ENCODE measurements at regions not wholly inside any gene's neighbourhood (a gene's known extent, or its start where the extent isn't known, plus 50 kb on each side); places are given as distances from the start of the nearest gene placed in this dataset.
A peak's percentile ranks its signal among the peaks of the same experiment; 100 is the strongest.

DNA sequence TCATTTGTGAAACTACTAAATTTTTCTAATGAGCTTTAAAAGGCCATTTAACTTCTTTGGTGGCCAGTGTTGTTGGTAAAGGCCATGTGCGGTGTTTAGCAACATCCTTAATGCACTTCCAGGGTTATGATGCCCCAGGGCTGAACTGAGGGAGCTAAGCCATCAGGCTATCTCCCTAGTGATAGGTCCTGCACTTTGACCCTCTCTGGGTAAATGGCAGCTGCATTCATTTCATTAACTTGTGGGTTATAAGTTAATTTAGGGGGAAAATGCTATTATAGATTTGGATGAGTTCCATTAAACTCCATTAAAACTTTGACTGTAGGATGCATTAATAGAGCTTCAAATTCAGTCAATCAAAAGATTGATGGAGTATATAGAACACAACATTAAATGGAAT is 366.7 kb upstream of the ZNF717 start:
- ATAC-seq: no peak
- no peak for TF ChIP-seq ZFP3 (CRISPR knock-in tag; IDR thresholded peaks at IDR 0.05)
- TF ChIP-seq, protein P1, sequence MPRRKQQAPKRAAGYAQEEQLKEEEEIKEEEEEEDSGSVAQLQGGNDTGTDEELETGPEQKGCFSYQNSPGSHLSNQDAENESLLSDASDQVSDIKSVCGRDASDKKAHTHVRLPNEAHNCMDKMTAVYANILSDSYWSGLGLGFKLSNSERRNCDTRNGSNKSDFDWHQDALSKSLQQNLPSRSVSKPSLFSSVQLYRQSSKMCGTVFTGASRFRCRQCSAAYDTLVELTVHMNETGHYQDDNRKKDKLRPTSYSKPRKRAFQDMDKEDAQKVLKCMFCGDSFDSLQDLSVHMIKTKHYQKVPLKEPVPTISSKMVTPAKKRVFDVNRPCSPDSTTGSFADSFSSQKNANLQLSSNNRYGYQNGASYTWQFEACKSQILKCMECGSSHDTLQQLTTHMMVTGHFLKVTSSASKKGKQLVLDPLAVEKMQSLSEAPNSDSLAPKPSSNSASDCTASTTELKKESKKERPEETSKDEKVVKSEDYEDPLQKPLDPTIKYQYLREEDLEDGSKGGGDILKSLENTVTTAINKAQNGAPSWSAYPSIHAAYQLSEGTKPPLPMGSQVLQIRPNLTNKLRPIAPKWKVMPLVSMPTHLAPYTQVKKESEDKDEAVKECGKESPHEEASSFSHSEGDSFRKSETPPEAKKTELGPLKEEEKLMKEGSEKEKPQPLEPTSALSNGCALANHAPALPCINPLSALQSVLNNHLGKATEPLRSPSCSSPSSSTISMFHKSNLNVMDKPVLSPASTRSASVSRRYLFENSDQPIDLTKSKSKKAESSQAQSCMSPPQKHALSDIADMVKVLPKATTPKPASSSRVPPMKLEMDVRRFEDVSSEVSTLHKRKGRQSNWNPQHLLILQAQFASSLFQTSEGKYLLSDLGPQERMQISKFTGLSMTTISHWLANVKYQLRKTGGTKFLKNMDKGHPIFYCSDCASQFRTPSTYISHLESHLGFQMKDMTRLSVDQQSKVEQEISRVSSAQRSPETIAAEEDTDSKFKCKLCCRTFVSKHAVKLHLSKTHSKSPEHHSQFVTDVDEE (CRISPR knock-in tag; IDR thresholded peaks at IDR 0.05): peak; percentile 69; the same call in 1 of the 2 replicates
- 0 out of 2 replicates have a peak, but pooled peaks have one; percentile 19 for TF ChIP-seq ISL1 (CRISPR knock-in tag; IDR thresholded peaks at IDR 0.05)
- TF ChIP-seq TCF4 (CRISPR knock-in tag; IDR thresholded peaks at IDR 0.05; ENCODE audit: borderline replicate concordance): peak; percentile 56

DNA sequence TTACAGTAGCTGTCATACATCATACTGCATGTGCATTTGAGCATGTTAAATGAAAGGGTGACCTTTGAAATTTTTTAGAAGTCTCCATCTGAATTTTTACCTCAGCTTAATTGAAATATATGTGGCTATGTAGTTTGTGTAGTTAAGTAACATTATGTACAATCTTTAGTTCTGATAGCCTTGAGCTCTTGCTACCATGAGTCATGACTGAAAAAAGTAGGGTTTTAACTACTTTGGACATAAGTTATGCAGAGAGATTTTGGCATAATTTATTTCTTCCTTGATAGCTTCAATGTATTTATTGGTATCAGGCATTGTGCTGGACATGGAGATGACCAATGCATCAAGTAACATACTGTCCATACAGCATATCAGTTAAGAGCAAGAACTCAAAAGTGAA is 376.5 kb upstream of the ZNF717 start:
- no peak for ATAC-seq
- TF ChIP-seq, protein P2, sequence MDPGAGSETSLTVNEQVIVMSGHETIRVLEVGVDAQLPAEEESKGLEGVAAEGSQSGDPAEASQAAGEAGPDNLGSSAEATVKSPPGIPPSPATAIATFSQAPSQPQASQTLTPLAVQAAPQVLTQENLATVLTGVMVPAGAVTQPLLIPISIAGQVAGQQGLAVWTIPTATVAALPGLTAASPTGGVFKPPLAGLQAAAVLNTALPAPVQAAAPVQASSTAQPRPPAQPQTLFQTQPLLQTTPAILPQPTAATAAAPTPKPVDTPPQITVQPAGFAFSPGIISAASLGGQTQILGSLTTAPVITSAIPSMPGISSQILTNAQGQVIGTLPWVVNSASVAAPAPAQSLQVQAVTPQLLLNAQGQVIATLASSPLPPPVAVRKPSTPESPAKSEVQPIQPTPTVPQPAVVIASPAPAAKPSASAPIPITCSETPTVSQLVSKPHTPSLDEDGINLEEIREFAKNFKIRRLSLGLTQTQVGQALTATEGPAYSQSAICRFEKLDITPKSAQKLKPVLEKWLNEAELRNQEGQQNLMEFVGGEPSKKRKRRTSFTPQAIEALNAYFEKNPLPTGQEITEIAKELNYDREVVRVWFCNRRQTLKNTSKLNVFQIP (CRISPR knock-in tag; IDR thresholded peaks at IDR 0.05; ENCODE audit: borderline replicate concordance, low read depth): no peak
- TF ChIP-seq BACH2 (CRISPR knock-in tag; IDR thresholded peaks at IDR 0.05; ENCODE audit: borderline replicate concordance): no peak
- no peak for TF ChIP-seq CSDC2 (CRISPR knock-in tag; IDR thresholded peaks at IDR 0.05)
- no peak for TF ChIP-seq ZNF565 (CRISPR knock-in tag; conservative IDR thresholded peaks at IDR 0.05; ENCODE audit: low read depth)
- no peak for TF ChIP-seq ZFP30 (CRISPR knock-in tag; IDR thresholded peaks at IDR 0.05)
- TF ChIP-seq, protein P3, sequence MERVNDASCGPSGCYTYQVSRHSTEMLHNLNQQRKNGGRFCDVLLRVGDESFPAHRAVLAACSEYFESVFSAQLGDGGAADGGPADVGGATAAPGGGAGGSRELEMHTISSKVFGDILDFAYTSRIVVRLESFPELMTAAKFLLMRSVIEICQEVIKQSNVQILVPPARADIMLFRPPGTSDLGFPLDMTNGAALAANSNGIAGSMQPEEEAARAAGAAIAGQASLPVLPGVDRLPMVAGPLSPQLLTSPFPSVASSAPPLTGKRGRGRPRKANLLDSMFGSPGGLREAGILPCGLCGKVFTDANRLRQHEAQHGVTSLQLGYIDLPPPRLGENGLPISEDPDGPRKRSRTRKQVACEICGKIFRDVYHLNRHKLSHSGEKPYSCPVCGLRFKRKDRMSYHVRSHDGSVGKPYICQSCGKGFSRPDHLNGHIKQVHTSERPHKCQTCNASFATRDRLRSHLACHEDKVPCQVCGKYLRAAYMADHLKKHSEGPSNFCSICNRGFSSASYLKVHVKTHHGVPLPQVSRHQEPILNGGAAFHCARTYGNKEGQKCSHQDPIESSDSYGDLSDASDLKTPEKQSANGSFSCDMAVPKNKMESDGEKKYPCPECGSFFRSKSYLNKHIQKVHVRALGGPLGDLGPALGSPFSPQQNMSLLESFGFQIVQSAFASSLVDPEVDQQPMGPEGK (CRISPR knock-in tag; IDR thresholded peaks at IDR 0.05; ENCODE audit: borderline replicate concordance): no peak
- TF ChIP-seq ISL1 (CRISPR knock-in tag; IDR thresholded peaks at IDR 0.05): no peak
- no peak for TF ChIP-seq PPARA (CRISPR knock-in tag; IDR thresholded peaks at IDR 0.05; ENCODE audit: borderline replicate concordance)
- TF ChIP-seq OSR1 (CRISPR knock-in tag; IDR thresholded peaks at IDR 0.05): no peak
- TF ChIP-seq ZNF70 (CRISPR knock-in tag; IDR thresholded peaks at IDR 0.05): no peak
- no peak for TF ChIP-seq ARNTL (CRISPR knock-in tag; IDR thresholded peaks at IDR 0.05; ENCODE audit: borderline replicate concordance, low read depth)
- TF ChIP-seq SNAI2 (CRISPR knock-in tag; IDR thresholded peaks at IDR 0.05): no peak
- no peak for TF ChIP-seq TOX (CRISPR knock-in tag; IDR thresholded peaks at IDR 0.05; ENCODE audit: borderline replicate concordance)
- TF ChIP-seq, protein P4, sequence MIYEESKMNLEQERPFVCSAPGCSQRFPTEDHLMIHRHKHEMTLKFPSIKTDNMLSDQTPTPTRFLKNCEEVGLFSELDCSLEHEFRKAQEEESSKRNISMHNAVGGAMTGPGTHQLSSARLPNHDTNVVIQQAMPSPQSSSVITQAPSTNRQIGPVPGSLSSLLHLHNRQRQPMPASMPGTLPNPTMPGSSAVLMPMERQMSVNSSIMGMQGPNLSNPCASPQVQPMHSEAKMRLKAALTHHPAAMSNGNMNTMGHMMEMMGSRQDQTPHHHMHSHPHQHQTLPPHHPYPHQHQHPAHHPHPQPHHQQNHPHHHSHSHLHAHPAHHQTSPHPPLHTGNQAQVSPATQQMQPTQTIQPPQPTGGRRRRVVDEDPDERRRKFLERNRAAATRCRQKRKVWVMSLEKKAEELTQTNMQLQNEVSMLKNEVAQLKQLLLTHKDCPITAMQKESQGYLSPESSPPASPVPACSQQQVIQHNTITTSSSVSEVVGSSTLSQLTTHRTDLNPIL (CRISPR knock-in tag; IDR thresholded peaks at IDR 0.05; ENCODE audit: low read depth): no peak

DNA sequence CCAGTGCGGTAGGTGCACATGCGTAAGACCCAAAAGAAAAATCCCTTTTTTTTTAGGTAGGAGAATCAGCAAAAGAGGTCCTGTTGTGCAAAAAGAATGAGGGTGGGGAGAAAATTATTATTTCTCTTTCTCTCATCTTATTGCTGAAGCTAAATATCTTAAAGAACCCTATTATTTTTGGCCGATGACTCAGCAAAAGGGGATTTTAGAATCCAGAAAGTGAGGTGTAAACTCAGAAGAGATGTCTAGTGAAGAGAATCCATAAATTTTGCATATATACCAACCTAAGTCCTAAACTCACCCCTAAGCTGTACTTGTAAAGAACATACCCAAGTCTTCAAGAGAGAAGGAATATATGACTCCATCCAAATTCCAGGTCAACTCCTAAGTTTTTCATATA is 386.3 kb upstream of the ZNF717 start:
- no peak for ATAC-seq

More for the DNA sequence above, 386.3 kb upstream of the ZNF717 start:
- TF ChIP-seq ZFP30 (CRISPR knock-in tag; IDR thresholded peaks at IDR 0.05): no peak
- no peak for TF ChIP-seq BACH2 (CRISPR knock-in tag; IDR thresholded peaks at IDR 0.05; ENCODE audit: borderline replicate concordance)
- no peak for TF ChIP-seq PPARA (CRISPR knock-in tag; IDR thresholded peaks at IDR 0.05; ENCODE audit: borderline replicate concordance)
- no peak for TF ChIP-seq ZFP3 (CRISPR knock-in tag; IDR thresholded peaks at IDR 0.05)
- no peak for TF ChIP-seq GLIS3 (CRISPR knock-in tag; IDR thresholded peaks at IDR 0.05)
- no peak for TF ChIP-seq TCF4 (CRISPR knock-in tag; IDR thresholded peaks at IDR 0.05; ENCODE audit: borderline replicate concordance)
- TF ChIP-seq, protein P1 (CRISPR knock-in tag; IDR thresholded peaks at IDR 0.05): no peak
- no peak for TF ChIP-seq ZNF565 (CRISPR knock-in tag; conservative IDR thresholded peaks at IDR 0.05; ENCODE audit: low read depth)
- no peak for TF ChIP-seq ISL1 (CRISPR knock-in tag; IDR thresholded peaks at IDR 0.05)
- TF ChIP-seq, protein P4 (CRISPR knock-in tag; IDR thresholded peaks at IDR 0.05; ENCODE audit: low read depth): no peak
- no peak for TF ChIP-seq ZNF8 (CRISPR knock-in tag; IDR thresholded peaks at IDR 0.05)
- TF ChIP-seq CSDC2 (CRISPR knock-in tag; IDR thresholded peaks at IDR 0.05): no peak
- no peak for TF ChIP-seq ZNF70 (CRISPR knock-in tag; IDR thresholded peaks at IDR 0.05)

Measured in SK-N-SH treated with all-trans-retinoic acid at 6 μM for 48 hours (cell line).